HCT116 (cell line): ENCODE measurements at regions not wholly inside any gene's neighbourhood (a gene's known extent, or its start where the extent isn't known, plus 50 kb on each side); places are given as distances from the start of the nearest gene placed in this dataset.

Experiments
- ATAC-seq: fragments of 200-7000 bp; cut with Tn5 transposase; 2 replicates; pipeline ENCODE4 v1.9.1; 2020; ENCODE audit warnings: mild to moderate bottlenecking, moderate library complexity
- BruUV-seq: library from RNA; stranded (reverse); fragments of 400-500 nt; replicated peaks from 2 replicates; lab custom pipeline; 2021; lab: Mats Ljungman, UMichigan
- CTCF ChIA-PET: fragments of 300-600 bp; sonication (Branson Sonifier 250); formaldehyde crosslinking; loops from one replicate; lab custom pipeline; 2021; ENCODE audit warnings: antibody characterized with exemption; lab: Charles Lee
- POLR2A ChIA-PET: fragments of 300-600, 350-600 bp; sonication (Branson Sonifier 250); formaldehyde crosslinking; loops from one replicate; lab custom pipeline; 2021; ENCODE audit warnings: antibody characterized with exemption; lab: Charles Lee
- RAD21 ChIA-PET, 2 experiments: fragments of 300-600 bp; sonication (Branson Sonifier 250); formaldehyde crosslinking; loops; one replicate each; lab custom pipeline; 2023; ENCODE audit warnings: low total read pairs in 2 of 2; ENCODE audit not compliant: uncharacterized antibody in 2 of 2, unreplicated experiment in 2 of 2, low non-redundant PET in 1 of 2; lab: Charles Lee
- DNase-seq: peaks from one replicate; pipeline ENCODE4 v3.0.0-alpha.2; 2010; ENCODE audit warnings: low read depth, low spot score
- H2AFZ ChIP-seq: fragments of 200-600 bp; shearing (Covaris generic), sonication (generic); 2 replicates; pipeline ENCODE4 v1.6.1; 2017; ENCODE audit warnings: low read depth, mixed run types, mixed read lengths, antibody characterized with exemption, low read length; ENCODE audit not compliant: poor library complexity, severe bottlenecking
- H3K27ac ChIP-seq: 2 replicates; pipeline ENCODE4 v1.5.1; 2012; ENCODE audit warnings: low read depth, low read length
- H3K27me3 ChIP-seq: fragments of 200-600 bp; sonication (generic); 2 replicates; pipeline ENCODE4 v1.6.1; 2016; ENCODE audit warnings: mixed run types, low read length, mixed read lengths; ENCODE audit not compliant: insufficient read depth
- H3K36me3 ChIP-seq, 2 experiments: fragments of 200-500 bp in 1 of 2; fragments of 200-600 bp in 1 of 2; sonication (Bioruptor generic) in 1 of 2; sonication (generic) in 1 of 2; 2 replicates each; pipeline versions ENCODE4 v1.5.1 to v1.6.1; 2014 to 2016; ENCODE audit warnings: low read length in 2 of 2, inconsistent platforms in 1 of 2, mixed read lengths in 1 of 2, mixed run types in 1 of 2; ENCODE audit not compliant: insufficient read depth in 2 of 2, control insufficient read depth in 1 of 2
- H3K4me1 ChIP-seq, 2 experiments: fragments of 200-600 bp in 1 of 2; sonication (generic) in 1 of 2; 2 replicates each; pipeline versions ENCODE4 v1.5.1 to v1.6.1; 2012 to 2017; ENCODE audit warnings: low read length in 2 of 2, inconsistent platforms in 1 of 2, mild to moderate bottlenecking in 1 of 2, mixed read lengths in 1 of 2, mixed run types in 1 of 2, moderate library complexity in 1 of 2; ENCODE audit not compliant: insufficient read depth in 2 of 2, control insufficient read depth in 1 of 2
- H3K4me2 ChIP-seq: fragments of 200-600 bp; sonication (generic); 2 replicates; pipeline ENCODE4 v1.6.1; 2017; ENCODE audit warnings: mixed run types, low read length, mixed read lengths
- H3K4me3 ChIP-seq, 2 experiments: fragments of 200-600 bp in 1 of 2; sonication (generic) in 1 of 2; replicated peaks in 1 of 2; 2 replicates each; pipeline ENCODE4 v1.5.1; 2011 to 2016; ENCODE audit warnings: low read length in 2 of 2, control low read depth in 1 of 2, low read depth in 1 of 2, mild to moderate bottlenecking in 1 of 2, mixed read lengths in 1 of 2, mixed run types in 1 of 2
- H3K79me2 ChIP-seq: fragments of 200-600 bp; sonication (generic); 2 replicates; pipeline ENCODE4 v1.6.1; 2017; ENCODE audit warnings: mild to moderate bottlenecking, mixed run types, low read length, moderate library complexity, mixed read lengths; ENCODE audit not compliant: insufficient read depth
- H3K9ac ChIP-seq: fragments of 200-600 bp; sonication (generic); 2 replicates; pipeline ENCODE4 v1.6.1; 2016; ENCODE audit warnings: low read length, mixed read lengths
- H3K9me2 ChIP-seq: fragments of 200-600 bp; sonication (generic), shearing (Covaris generic); 2 replicates; pipeline ENCODE4 v1.6.1; 2017; ENCODE audit warnings: mixed run types, mild to moderate bottlenecking, moderate library complexity; ENCODE audit not compliant: insufficient read depth
- H3K9me3 ChIP-seq, 2 experiments: fragments of 200-500 bp in 1 of 2; fragments of 200-600 bp in 1 of 2; sonication (Bioruptor generic) in 1 of 2; sonication (generic) in 1 of 2; 2 replicates each; pipeline ENCODE4 v1.6.1; 2014 to 2017; ENCODE audit warnings: low read length in 2 of 2, mixed read lengths in 2 of 2, inconsistent platforms in 1 of 2, low read depth in 1 of 2, mild to moderate bottlenecking in 1 of 2, mixed run types in 1 of 2, moderate library complexity in 1 of 2; ENCODE audit not compliant: control insufficient read depth in 1 of 2, insufficient read depth in 1 of 2
- H4K20me1 ChIP-seq: fragments of 200-600 bp; sonication (generic), shearing (Covaris generic); 2 replicates; pipeline ENCODE4 v1.6.1; 2017; ENCODE audit warnings: mixed run types, mild to moderate bottlenecking, moderate library complexity; ENCODE audit not compliant: insufficient read depth
- CBX3 ChIP-seq: IDR thresholded peaks from 2 replicates; pipeline ENCODE4 v1.6.1; 2012; ENCODE audit warnings: low read depth
- ELF1 ChIP-seq: IDR thresholded peaks from 2 replicates; pipeline ENCODE4 v1.6.1; 2012; ENCODE audit warnings: low read depth, borderline replicate concordance
- EZH2 ChIP-seq: fragments of 200-600 bp; sonication (generic); IDR thresholded peaks from 2 replicates; pipeline ENCODE4 v1.6.1; 2017; ENCODE audit warnings: antibody characterized with exemption, mixed run types
- EZH2phosphoT487 ChIP-seq: fragments of 200-600 bp; IDR thresholded peaks from 2 replicates; pipeline ENCODE4 v1.6.1; 2018; ENCODE audit warnings: antibody characterized with exemption, borderline replicate concordance
- FOSL1 ChIP-seq: IDR thresholded peaks from 2 replicates; pipeline ENCODE4 v1.6.1; 2012; ENCODE audit warnings: low read depth
- POLR2AphosphoS5 ChIP-seq: IDR thresholded peaks from 2 replicates; pipeline ENCODE4 v1.6.1; 2011; ENCODE audit warnings: mild to moderate bottlenecking, low read depth, low read length, moderate library complexity
- RAD21 ChIP-seq: IDR thresholded peaks from 2 replicates; pipeline ENCODE4 v1.6.1; 2012; ENCODE audit warnings: low read depth, mild to moderate bottlenecking
- SP1 ChIP-seq: IDR thresholded peaks from 2 replicates; pipeline ENCODE4 v1.6.1; 2012; ENCODE audit warnings: low read depth
- YY1 ChIP-seq: IDR thresholded peaks from 2 replicates; pipeline ENCODE4 v1.6.1; 2011; ENCODE audit warnings: low read length, low read depth, moderate library complexity, mild to moderate bottlenecking; ENCODE audit not compliant: insufficient replicate concordance; ENCODE audit errors: extremely low read depth
- ZFX ChIP-seq: fragments of 450-650 bp; IDR thresholded peaks from 2 replicates; pipeline ENCODE4 v1.6.1; 2017
- ZNF274 ChIP-seq: fragments of 200-500 bp; sonication (Bioruptor generic); IDR thresholded peaks from 2 replicates; pipeline ENCODE4 v1.6.1; 2014; ENCODE audit warnings: mild to moderate bottlenecking, low read depth, low read length, inconsistent platforms
- intact Hi-C: fragments of 100-400 bp; cut with micrococcal nuclease; formaldehyde crosslinking; loops from 2 replicates; pipeline ENCODE4 v1.10.0; 2022
- TF ChIP-seq, protein P1 (sequence below): IDR thresholded peaks from 2 replicates; pipeline ENCODE4 v1.6.1; 2012
- TF ChIP-seq, protein P2 (sequence below), 3 experiments: fragments of 200-600 bp in 1 of 3; sonication (generic) in 1 of 3; IDR thresholded peaks in 2 of 3; conservative IDR thresholded peaks in 1 of 3; 2 replicates each; pipeline ENCODE4 v1.5.1; 2012 to 2017; ENCODE audit warnings: low read depth in 2 of 3, low read length in 2 of 3, antibody characterized with exemption in 1 of 3, borderline replicate concordance in 1 of 3, control low read depth in 1 of 3, mild to moderate bottlenecking in 1 of 3, mixed read lengths in 1 of 3, mixed run types in 1 of 3, moderate library complexity in 1 of 3; ENCODE audit not compliant: insufficient read depth in 1 of 3

GRCh38 chr20:51938559-51939258 is 136.4 kb upstream of the SALL4 start:
- H3K4me1 ChIP-seq: no peaks in the 10 kb centered on the region
- H4K20me1 ChIP-seq: no peaks in the 10 kb centered on the region
- CTCF ChIA-PET: no interaction called here
- H3K9ac ChIP-seq: no peak overlapping the region
- H3K9me3 ChIP-seq: no peaks in the 10 kb centered on the region
- H3K27me3 ChIP-seq: no peaks in the 10 kb centered on the region
- no peaks in the 10 kb centered on the region for H3K36me3 ChIP-seq
- no peak overlapping the region for H3K4me2 ChIP-seq
- no peak overlapping the region for H3K27ac ChIP-seq
- TF ChIP-seq, protein P1, sequence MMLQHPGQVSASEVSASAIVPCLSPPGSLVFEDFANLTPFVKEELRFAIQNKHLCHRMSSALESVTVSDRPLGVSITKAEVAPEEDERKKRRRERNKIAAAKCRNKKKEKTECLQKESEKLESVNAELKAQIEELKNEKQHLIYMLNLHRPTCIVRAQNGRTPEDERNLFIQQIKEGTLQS: no peak
- TF ChIP-seq SP1: no peak
- TF ChIP-seq, protein P2, sequence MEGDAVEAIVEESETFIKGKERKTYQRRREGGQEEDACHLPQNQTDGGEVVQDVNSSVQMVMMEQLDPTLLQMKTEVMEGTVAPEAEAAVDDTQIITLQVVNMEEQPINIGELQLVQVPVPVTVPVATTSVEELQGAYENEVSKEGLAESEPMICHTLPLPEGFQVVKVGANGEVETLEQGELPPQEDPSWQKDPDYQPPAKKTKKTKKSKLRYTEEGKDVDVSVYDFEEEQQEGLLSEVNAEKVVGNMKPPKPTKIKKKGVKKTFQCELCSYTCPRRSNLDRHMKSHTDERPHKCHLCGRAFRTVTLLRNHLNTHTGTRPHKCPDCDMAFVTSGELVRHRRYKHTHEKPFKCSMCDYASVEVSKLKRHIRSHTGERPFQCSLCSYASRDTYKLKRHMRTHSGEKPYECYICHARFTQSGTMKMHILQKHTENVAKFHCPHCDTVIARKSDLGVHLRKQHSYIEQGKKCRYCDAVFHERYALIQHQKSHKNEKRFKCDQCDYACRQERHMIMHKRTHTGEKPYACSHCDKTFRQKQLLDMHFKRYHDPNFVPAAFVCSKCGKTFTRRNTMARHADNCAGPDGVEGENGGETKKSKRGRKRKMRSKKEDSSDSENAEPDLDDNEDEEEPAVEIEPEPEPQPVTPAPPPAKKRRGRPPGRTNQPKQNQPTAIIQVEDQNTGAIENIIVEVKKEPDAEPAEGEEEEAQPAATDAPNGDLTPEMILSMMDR (IDR thresholded peaks at IDR 0.05 in 2 of 3, conservative IDR thresholded peaks at IDR 0.05 in 1 of 3; ENCODE audit: borderline replicate concordance in 1 of 3, insufficient read depth in 1 of 3, low read depth in 2 of 3, low read length in 2 of 3): no peak
- TF ChIP-seq CBX3: no peak
- no peak for TF ChIP-seq RAD21
- TF ChIP-seq POLR2AphosphoS5: no peak
- TF ChIP-seq ZNF274: no peak
- TF ChIP-seq EZH2phosphoT487: no peak
- no peak for TF ChIP-seq YY1
- TF ChIP-seq ELF1: no peak
- TF ChIP-seq FOSL1: no peak
- no peak for TF ChIP-seq ZFX
- TF ChIP-seq EZH2: no peak
- ATAC-seq (no peak), DNase-seq (no peak)
- intact Hi-C loops: no loop called here
- H3K79me2 ChIP-seq: no peaks in the 10 kb centered on the region
- no peak overlapping the region for H3K4me3 ChIP-seq
- RAD21 ChIA-PET: no interaction called here
- H2AFZ ChIP-seq: no peak overlapping the region
- POLR2A ChIA-PET: no interaction called here
- H3K9me2 ChIP-seq: no peaks in the 10 kb centered on the region
- BruUV-seq: no TSS peak
